Activated naive CD4-positive, alpha-beta T cell (primary cell): ENCODE measurements at regions not wholly inside any gene's neighbourhood (a gene's known extent, or its start where the extent isn't known, plus 50 kb on each side); places are given as distances from the start of the nearest gene placed in this dataset.

Experiments
- DNase-seq, 4 experiments: peaks; one replicate each; lab custom pipeline; 2025; lab: John Stamatoyannopoulos, UW

DNA sequence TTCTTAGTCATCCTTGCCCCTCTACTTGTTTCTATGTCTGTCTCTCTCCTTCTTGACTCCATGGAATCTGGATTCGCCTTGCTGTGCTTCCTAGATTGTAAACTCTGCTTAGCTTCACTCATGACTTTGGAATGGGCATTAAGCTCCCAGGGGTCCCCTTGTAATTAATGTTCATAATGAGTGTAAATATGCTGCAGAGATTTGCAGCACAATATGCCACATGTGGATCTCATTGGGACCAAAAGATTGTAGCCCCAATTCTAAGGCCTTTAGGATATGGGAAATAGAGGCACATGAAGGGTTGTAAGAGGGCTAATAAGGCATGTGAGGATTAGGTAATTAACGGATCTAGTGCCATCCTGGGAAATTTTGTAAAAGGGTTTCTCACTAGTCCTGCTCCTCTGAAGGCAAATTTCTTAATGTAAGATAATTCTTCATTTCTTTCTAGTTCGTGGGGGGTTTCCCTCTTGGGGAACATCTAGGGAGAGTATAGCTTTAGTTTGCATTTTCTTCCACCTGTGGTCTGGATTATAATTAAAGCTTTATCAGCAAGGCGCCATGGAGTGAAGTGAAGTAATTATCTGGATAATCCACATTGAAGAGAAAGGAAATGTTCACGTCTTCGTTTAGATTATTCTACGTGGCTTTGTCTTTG is 659.2 kb upstream of the PLXNA2 start:
- DNase-seq: no peak

DNA sequence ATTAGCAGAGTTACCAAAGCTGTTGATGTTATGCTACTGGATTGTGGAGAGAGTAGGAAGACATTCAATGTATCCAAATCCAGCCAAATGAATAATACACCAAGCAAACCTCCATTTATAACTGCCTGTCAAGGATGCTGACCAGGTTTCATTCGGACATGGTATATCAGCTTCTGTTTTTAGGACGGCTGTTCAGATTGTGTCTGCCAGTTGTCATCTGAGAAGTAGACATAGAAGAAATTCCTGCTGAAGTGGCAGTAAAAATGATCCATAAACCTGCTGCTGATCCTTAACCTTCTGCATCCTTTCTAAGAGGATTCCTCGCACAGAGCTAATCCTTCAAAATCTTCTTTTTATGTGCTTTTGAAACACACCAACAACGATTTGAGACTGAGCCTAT is 663.6 kb upstream of the PLXNA2 start:
- no peak for DNase-seq

DNA sequence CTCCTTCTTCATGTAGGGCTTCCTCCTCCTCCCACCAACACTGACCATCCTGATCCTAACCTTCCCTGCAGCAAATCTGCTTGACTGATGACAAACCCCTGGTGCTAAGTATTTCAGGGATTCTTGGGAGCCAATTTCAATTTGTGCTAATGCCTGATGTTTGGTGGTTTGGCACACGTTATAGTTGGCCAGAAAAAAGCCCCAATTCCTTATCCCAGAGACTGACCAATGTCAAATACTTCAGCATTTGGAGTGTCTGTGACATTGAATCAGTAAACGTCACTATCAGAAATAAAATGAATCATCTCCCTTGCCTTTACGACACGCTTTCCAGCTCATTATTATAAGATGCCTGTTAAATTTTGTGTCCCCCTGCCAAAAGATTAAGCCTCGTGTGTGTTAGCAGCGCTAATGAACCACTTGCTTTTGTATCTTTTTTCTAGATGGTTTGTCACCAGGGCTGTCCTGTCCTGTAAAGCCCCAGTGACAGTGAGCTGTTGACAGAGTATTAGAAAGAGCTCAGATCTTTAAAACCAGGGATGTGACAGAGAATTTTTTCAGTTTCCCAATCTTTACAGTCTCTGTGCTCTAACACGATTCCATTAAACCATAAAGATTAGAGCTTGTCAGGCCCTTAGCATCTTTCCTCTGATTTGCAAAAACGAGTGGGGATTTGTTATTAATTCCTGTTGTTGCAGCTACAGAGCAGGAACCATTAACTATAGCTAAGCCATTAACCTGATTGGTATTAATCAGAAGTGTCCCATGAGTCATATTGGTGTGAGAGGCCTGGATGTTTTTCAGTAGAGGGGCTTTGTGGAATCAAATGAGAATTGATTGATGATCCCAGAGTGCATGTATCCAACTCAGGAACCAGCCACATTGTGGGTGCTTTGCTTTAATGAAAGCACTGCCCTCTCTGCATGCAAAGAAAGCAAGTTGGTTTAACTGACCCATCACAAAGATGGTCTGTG is 665.1 kb upstream of the PLXNA2 start:
- DNase-seq: no peak

- no peak for DNase-seq
These were observed 666.0 kb upstream of the PLXNA2 start for GRCh38 chr1:208910161-208910560.

DNA sequence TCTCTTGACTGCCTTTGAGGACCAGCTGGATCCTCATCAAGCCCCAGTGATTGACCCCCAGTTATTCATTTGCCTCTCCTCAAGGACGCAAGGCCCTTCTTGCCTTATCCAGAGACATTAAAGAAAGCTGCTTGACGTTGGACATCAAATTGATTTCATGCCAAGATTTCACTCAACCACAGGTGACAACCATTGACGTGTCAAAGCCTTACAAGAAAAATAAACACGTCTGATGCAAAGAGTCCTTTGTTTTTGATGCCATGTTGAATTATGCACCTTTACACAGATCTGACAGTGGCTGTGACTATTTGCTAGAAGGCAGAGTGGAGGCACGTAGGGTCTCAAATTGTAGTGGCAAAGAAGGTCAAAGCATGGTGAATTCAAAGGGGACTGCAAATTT is 666.2 kb upstream of the CAMK1G start:
- DNase-seq: no peak

GRCh38 chr1:208917723-208918122 is 665.8 kb upstream of the CAMK1G start:
- DNase-seq: no peak

GRCh38 chr1:208918160-208918559 is 665.4 kb upstream of the CAMK1G start:
- DNase-seq: no peak

GRCh38 chr1:208919371-208919770 is 664.1 kb upstream of the CAMK1G start:
- no peak for DNase-seq

- DNase-seq: no peak
These were observed 662.3 kb upstream of the CAMK1G start for GRCh38 chr1:208921259-208921658.

GRCh38 chr1:208923456-208923855 is 660.1 kb upstream of the CAMK1G start:
- DNase-seq: no peak

- no peak for DNase-seq
These were observed 659.4 kb upstream of the CAMK1G start for GRCh38 chr1:208923946-208924720.

- DNase-seq: no peak
These were observed 658.6 kb upstream of the CAMK1G start for GRCh38 chr1:208924928-208925327.

DNA sequence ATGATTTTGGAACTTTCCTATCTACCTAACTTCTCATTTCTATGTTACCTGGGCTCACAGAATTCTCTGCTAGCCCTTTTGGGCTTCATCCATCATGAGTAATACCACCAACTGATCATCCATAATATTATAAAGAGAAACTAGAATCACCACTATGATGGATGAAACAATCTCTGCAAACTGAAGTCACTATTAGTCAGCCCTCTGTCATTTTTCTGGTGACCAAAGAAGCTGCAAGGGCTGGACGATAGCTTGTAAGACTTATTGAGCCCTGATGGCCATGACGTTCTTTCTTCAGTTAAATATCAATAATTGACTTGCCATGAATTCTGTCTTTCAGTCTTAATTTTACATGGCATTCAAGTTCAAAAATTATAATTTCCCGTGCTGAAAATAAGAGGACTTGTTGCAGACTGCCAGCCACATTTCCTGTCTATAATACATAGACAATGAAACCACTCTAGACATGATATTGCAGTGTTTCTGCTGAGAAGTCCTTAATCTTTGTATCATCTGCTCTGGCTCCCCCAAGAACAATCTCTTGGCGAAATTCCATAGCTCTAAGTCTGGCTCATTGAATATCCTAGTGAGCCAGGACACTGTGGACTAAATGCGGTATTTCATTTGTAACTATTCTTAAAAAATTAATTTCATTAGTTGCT is 655.0 kb upstream of the CAMK1G start:
- no peak for DNase-seq

DNA sequence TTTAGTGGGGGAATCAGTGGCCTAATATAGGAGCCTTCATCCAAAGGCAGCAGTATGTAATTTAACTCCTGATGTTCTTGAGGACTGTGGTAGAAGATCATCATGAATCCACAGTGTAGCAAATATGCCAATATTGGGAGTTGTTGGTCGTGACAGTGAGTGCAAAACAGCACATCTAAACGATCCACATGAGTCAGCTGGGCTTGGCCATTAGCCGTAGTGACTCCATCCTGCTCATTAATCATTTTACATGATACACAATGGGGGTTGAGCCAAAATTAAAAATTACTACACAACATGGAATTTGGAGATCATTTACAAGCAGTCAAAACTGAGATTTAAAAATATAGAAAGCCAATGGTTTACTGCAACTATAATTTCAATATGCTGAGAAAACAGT is 653.9 kb upstream of the CAMK1G start:
- no peak for DNase-seq

- DNase-seq: no peak
These were observed 651.6 kb upstream of the CAMK1G start for GRCh38 chr1:208931936-208932335.

GRCh38 chr1:208933984-208934525 is 649.5 kb upstream of the CAMK1G start:
- DNase-seq: no peak

- no peak for DNase-seq
These were observed 648.6 kb upstream of the CAMK1G start for GRCh38 chr1:208934933-208935332.

- no peak for DNase-seq
These were observed 647.9 kb upstream of the CAMK1G start for GRCh38 chr1:208935517-208936187.

DNA sequence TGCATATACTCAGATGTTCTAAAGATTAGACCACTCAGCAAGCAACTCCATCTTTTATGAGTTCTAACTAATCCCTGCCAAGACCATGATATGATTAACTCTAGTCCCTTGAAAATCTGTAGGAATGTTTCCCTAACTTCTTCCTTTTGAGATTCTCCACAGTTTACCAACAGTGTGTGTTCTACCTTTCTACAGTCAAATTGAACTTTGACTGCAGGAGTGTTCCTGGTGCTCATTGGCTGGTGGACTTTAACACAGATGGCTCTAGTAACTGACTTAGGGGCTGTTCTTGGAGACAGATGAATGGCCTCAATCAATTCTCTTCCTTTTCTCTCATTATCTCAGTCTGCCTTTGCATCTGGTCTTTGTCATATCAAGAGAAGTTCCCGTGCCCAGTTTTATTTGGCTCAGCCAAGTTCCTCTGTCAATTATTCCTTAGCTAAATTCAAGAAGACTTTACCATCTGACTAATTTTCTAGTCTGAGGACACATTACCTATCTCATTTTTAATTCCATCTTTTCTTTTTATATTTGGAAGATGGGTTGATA is 643.9 kb upstream of the CAMK1G start:
- DNase-seq: no peak

GRCh38 chr1:208942394-208943130 is 641.0 kb upstream of the CAMK1G start:
- no peak for DNase-seq
